ENCODE measurements at regions not wholly inside any gene's neighbourhood (a gene's known extent, or its start where the extent isn't known, plus 50 kb on each side); places are given as distances from the start of the nearest gene placed in this dataset.

DNA sequence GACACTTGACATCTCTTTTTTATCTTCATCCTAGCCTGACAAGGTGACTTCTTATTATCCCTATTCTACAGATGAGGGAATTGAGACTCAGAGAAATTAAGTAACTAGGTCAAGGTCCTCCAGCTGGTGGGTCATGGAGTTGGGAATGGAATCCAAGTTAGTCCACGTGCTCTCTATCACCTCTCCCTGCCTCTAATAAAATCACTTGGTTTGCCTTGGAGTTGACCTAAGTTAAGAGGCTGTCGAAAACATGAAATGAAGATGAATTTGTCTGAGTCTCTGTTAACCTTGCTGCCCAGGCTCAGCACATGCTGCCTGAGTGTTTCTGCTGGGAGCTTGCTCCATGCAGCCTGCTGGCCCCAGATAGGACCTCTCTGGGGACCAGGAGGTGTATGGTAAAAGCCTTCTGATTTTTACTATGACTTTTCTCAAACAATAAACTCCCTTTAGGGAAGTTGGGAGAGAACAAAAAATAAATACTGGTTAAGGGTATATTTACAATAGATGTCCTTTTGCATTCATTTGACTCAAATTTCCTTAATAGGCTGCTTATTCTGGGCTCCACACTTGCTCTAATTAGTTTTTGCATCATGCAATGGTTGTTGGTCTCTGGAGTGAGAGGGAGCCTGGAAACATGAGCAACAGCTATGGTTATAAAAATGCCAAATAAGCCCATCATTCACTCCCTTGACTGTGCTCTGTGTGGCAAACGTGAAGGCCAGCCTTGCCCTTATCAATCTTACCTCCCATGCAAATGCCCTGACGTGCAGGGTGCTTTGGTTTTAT, 61.6 kb upstream of the DHX15 start:
- DNase-seq (ENCODE audit: low spot score): no peak
- TF ChIP-seq, protein P1, sequence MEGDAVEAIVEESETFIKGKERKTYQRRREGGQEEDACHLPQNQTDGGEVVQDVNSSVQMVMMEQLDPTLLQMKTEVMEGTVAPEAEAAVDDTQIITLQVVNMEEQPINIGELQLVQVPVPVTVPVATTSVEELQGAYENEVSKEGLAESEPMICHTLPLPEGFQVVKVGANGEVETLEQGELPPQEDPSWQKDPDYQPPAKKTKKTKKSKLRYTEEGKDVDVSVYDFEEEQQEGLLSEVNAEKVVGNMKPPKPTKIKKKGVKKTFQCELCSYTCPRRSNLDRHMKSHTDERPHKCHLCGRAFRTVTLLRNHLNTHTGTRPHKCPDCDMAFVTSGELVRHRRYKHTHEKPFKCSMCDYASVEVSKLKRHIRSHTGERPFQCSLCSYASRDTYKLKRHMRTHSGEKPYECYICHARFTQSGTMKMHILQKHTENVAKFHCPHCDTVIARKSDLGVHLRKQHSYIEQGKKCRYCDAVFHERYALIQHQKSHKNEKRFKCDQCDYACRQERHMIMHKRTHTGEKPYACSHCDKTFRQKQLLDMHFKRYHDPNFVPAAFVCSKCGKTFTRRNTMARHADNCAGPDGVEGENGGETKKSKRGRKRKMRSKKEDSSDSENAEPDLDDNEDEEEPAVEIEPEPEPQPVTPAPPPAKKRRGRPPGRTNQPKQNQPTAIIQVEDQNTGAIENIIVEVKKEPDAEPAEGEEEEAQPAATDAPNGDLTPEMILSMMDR (IDR thresholded peaks at IDR 0.05; ENCODE audit: extremely low read depth, missing control alignments): no peak

DNA sequence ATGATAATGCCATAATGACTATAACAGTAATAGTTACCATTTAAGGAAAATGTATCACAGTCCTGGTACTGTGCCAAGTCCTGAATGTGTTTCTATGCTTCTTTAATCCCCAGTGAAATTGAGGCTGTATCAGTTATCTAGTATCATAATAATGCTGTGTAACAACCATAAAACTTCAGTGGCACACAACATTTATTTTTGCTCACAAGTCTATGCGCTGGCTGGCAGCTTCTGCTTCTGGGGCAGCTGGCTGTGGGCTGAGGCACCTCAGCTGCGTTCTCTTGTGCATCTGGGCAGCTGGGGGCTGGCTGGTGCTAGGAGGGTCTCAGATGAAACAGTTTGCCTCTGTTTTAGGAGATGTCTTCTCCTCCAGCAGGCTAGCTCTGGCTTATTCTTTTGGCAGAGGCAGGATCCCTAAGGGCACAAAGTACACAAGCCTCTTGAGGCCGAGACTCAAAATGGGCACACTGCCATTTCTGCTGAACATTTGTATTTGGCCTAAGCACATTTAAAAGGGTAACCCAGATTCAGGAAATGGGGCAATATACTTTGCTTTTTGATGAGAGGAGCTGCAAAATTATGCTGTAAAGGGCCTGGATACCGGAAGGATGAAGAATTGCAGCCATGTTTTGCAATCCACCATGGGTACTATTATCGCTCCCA, 62.6 kb upstream of the DHX15 start:
- DNase-seq (ENCODE audit: low spot score): no peak
- TF ChIP-seq, protein P1 (IDR thresholded peaks at IDR 0.05; ENCODE audit: extremely low read depth, missing control alignments): no peak

DNA sequence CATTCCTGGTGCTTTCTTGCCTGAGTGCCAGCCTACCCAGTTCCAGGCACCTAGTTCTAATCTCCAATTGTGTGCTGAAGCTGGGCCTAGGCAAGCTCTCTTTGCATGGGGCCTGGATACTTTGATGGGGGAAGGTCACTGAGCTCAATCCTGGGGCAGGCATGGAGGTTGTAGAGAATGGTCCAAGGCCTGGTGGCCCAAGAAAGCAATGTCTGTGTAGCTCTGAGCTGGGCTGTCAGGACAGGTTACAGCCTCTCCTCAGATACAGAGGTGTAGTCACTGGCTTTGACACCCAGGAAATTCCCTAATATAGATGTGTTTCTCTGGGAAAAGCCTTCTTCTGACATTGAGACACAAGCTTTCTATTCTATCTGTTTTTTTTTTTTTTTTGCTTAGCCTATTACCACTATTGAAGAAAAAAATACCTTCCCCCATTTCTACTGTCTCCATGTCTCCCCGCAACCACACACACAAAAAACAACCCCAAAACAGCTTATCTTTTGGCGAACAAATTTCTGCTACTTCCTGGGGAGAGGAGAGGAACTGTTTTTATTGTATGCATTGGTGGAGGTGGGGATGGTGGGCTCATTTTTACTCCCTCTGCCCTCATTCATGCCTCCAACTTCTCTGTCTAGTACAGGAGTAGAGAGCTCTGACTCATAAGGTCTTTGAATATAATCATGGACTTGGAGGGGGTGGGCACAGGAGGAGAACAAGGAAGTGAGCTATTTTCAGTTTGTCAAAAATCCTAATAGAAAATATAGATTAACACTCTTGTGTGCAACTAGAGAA, 66.7 kb upstream of the DHX15 start:
- no peak for DNase-seq (ENCODE audit: low spot score)
- TF ChIP-seq, protein P1 (IDR thresholded peaks at IDR 0.05; ENCODE audit: extremely low read depth, missing control alignments): no peak

DNA sequence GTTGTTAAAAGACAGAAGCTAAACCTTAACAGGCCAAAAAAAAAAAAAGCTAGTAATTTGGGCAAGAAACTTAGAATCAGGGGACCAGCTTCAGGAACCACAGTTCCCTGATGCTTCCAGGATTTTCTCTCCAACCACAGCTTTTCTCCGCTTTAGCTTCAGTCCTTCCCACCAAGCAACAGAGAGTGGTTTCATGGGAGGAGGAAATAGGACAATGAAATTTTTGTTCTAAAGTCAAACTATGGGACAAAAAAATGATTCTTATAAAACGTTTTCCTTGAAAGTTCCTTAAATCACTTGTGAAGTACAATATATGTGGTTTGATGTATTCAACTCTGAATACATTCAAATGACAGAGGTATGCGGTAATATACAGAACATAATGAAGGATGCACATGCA, 71.0 kb upstream of the DHX15 start:
- no peak for DNase-seq (ENCODE audit: low spot score)
- TF ChIP-seq, protein P1 (IDR thresholded peaks at IDR 0.05; ENCODE audit: extremely low read depth, missing control alignments): no peak

DNA sequence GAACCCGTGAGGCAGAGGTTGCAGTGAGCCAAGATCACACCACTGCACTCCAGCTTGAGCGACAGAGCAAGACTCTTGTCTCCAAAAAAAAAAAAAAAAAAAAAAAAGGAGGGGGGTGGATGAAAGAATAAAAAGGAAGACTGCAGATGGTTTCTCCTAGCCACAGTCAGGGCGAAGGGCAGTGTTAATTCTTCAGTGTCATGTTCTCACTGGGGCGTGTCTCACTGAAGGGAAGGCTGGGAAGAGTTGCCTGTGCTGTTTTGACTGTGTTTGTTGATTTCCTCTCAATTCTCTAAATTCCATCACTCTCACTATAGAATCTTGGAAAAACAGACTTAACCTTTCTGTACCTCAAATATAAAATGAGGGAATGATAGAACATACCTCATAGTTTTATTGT, 71.6 kb upstream of the DHX15 start:
- DNase-seq (ENCODE audit: low spot score): no peak
- TF ChIP-seq, protein P1 (IDR thresholded peaks at IDR 0.05; ENCODE audit: extremely low read depth, missing control alignments): no peak

DNA sequence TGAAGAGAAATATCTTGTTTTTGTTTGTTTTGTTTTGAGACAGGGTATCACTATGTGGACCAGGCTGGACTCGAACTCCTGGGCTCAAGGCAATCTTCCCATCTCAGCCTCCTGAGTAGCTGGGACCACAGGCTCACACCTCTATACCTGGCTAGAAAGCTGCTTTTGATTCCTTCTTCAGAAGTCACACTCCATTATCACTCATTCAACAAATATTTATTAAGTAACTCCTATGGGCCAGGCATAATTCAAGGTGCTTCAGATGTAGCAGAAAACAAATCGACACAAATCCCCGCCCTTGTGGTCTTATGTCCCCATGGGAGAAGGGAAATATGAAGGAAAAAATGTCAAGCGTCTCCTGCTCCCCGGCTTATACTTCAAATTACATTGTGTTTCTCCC, 72.6 kb upstream of the DHX15 start:
- DNase-seq (ENCODE audit: low spot score): no peak
- TF ChIP-seq, protein P1 (IDR thresholded peaks at IDR 0.05; ENCODE audit: extremely low read depth, missing control alignments): no peak
